ENCODE measurements at regions not wholly inside any gene's neighbourhood (a gene's known extent, or its start where the extent isn't known, plus 50 kb on each side); places are given as distances from the start of the nearest gene placed in this dataset.

- no peak for DNase-seq (ENCODE audit: low read depth in 2 of 2)
These were observed 173.0 kb upstream of the GATA6 start for GRCh38 chr18:21996351-21996826.

- peak; percentile 59 to 65 for DNase-seq (ENCODE audit: low read depth in 2 of 2)
These were observed 171.9 kb upstream of the GATA6 start for GRCh38 chr18:21997207-21998143.

DNA sequence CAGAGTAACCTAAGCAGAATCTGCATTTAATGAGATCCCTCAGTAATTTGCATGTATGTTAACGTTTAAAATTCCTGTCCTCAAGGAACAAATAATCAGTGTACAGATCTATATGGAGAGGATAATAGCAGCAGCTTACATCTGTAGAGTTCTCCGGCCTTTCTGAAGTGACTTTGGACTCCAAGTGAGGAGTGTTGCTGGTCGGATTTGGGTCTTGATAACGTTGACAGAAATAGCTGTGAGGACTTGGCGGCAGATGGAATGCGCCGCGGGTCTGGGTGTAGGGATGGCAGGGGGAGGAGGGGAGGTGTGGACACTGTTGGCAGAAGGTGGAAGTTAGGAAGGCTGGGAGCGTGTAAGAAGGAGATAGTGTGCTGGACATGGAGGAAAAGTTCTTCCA lies 170.9 kb upstream of the GATA6 start:
- no peak for DNase-seq (ENCODE audit: low read depth in 2 of 2)

GRCh38 chr18:22001912-22002487 lies 167.4 kb upstream of the GATA6 start:
- no peak for DNase-seq (ENCODE audit: low read depth in 2 of 2)

GRCh38 chr18:22005191-22005841 lies 164.1 kb upstream of the GATA6 start:
- DNase-seq (ENCODE audit: low read depth in 2 of 2) = no peak

- no peak for DNase-seq (ENCODE audit: low read depth in 2 of 2)
These were observed 162.9 kb upstream of the GATA6 start for GRCh38 chr18:22006458-22006857.

DNA sequence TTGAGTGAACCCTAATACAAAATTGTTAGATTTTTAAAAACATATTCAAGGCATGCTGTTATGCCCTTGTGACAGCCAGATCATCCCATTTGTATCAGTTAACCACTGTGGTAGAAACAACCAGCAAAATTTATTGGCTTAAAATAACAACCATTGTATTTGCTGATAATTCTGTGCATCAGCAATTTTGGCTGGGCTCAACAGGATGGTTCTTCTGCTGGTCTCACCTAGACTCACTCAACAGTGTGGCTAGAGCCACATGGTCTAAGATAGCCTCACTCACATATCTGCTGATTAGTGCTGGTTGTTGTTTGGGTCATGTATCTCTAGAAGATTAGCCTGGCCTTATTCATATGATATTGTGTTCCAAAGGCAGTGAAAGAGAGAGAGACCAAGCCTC lies 160.1 kb upstream of the GATA6 start:
- DNase-seq (ENCODE audit: low read depth in 2 of 2) = no peak

GRCh38 chr18:22013993-22014392 lies 155.4 kb upstream of the GATA6 start:
- DNase-seq (ENCODE audit: low read depth in 2 of 2) = no peak

- DNase-seq (ENCODE audit: low read depth in 2 of 2) = no peak
These were observed 154.2 kb upstream of the GATA6 start for GRCh38 chr18:22015156-22015555.

- DNase-seq (ENCODE audit: low read depth in 2 of 2) = no peak
These were observed 151.0 kb upstream of the GATA6 start for GRCh38 chr18:22018366-22018765.

GRCh38 chr18:22019193-22019592 lies 150.2 kb upstream of the GATA6 start:
- DNase-seq (ENCODE audit: low read depth in 2 of 2) = no peak

DNA sequence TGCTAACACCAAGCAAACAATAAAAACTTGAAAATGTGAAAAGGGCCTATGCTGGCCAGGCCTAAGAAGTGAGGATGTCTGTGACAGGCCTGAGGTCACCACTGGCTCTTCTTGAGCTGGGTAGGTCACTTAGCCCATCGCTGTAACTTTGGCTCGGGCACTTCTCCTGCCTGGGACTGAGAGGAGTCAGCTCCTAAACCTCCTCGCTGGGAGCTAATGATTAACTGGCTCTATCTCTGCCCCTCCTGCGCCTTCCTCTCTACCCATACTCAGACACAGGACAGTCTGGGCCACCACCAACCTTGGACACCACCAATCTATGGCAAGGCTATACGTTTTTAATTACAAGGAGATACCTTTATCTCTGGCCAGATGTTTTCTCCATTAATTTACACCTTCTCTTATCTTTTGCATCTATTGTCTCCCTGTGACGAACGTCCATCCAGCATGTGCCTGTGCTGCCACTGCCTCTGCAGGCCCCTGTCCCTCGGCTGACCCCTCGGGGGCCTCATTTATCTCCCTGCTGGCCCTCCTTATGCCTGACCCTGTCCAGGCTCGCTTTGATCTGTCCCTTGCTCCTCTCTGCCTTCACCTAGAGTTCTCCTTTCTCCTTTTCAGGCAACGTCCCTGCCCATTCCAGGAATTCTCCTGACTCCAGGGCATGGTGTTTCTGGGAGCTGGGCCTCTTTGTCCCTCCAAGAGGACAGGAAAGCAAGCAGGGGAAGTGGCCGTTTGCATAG lies 149.1 kb upstream of the GATA6 start:
- DNase-seq (ENCODE audit: low read depth in 2 of 2) = no peak

- DNase-seq (ENCODE audit: low read depth in 2 of 2) = no peak
These were observed 148.5 kb upstream of the GATA6 start for GRCh38 chr18:22020867-22021370.

- DNase-seq (ENCODE audit: low read depth in 2 of 2) = no peak
These were observed 147.7 kb upstream of the GATA6 start for GRCh38 chr18:22021701-22022100.

DNA sequence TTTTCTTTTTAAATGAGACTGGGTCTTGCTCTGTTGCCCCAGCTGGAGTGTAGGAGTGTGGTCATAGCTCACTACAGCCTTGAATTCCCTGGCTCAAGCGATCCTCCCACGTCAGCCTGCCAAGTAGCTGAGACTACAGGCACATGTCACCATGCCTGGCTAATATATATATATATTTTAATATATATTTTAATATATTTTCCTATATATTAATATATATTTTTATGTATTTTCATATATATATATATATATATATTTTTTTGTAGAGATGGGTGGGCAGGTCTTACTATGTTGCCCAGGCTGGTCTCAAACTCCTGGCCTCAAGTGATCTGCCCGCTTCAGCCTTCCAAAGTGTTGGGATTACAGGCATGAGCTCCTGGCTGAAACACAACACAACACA lies 144.5 kb upstream of the GATA6 start:
- DNase-seq (ENCODE audit: low read depth in 2 of 2) = no peak

DNA sequence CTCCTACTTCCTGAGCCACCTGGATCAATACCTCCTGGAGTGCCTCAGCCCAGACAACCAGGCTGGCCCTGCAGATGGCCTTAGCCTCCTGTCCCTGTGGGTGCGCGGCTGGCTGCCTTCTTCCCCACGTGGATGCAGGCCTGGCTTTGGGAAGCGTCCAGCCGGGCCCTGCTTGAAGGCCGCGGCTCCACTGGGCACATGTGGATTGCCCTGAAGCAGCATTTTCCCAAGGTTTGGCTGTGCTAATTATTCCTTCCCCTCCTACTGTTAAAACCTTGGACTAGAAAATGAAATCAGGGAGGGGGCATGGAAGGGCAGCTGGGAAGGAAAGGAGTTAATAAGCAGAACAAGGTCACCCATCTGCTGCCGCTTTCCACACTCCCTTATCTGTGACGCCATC lies 143.0 kb upstream of the GATA6 start:
- DNase-seq (ENCODE audit: low read depth in 2 of 2) = no peak

- no peak for DNase-seq (ENCODE audit: low read depth in 2 of 2)
These were observed 142.5 kb upstream of the GATA6 start for GRCh38 chr18:22026889-22027288.

DNA sequence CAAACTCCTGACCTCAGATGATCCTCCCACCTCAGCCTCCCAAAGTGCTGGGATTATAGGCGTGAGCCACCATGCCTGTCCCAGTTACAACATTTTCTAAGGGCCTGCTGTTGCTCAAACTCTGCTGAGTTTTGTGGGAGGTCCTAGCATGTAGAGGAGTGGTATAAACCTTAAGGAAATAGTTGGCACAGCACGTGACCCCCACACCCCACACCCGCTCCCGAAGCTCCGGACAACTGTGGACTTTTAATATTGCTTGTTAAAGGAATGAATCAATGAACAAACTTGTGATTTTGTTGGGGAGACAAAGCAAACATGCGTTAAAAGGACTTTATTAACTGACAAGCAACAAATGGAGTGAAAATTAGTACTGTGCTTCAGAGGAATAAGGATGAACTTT lies 137.8 kb upstream of the GATA6 start:
- no peak for DNase-seq (ENCODE audit: low read depth in 2 of 2)

DNA sequence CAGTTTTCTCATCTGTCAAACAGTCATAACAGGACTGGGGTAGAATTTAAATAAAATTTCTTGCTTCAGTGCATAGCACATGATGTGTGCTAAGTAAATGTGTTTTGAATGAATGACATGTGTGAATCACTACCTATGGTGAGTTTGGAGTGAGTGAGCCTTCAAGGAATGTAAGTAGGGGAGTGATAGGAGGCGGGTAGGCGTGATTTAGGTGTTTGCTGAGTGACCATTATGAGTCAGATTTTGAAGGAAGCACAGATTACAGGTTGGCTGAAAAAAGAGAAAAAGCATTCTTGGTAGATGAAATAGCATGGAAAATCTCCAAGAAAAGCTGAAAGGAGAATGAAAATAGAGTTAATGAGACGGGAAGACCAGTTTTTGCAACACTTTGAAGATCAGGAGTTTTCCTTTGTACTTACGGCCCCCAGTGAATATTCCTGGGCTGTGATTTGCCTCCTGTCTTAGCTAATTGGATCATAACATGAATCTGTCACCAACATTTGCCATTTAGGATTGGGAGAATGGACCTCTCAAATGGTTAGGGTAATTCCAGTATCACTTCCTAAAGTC lies 136.9 kb upstream of the GATA6 start:
- peak; percentile 1 to 33 for DNase-seq (ENCODE audit: low read depth in 2 of 2)

DNA sequence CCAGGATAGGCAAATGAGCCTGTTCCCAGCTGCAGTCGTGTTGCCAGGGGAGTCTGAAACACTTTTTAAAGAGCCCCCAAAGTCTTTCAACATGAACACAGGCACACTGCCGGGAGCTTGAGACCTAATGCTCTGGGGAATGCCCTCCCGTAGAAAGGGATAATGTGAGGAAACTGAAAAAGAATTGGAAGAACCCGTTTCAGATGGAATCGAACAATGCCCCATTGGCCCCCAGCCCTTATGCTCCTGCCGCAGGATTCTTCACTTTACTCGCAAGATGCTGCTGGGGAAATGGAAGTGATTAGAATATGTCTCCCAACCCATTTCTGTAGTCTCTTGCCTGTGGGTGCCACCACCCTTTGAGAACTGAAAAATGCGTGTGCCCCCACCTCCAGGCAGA lies 136.3 kb upstream of the GATA6 start:
- no peak for DNase-seq (ENCODE audit: low read depth in 2 of 2)

DNA sequence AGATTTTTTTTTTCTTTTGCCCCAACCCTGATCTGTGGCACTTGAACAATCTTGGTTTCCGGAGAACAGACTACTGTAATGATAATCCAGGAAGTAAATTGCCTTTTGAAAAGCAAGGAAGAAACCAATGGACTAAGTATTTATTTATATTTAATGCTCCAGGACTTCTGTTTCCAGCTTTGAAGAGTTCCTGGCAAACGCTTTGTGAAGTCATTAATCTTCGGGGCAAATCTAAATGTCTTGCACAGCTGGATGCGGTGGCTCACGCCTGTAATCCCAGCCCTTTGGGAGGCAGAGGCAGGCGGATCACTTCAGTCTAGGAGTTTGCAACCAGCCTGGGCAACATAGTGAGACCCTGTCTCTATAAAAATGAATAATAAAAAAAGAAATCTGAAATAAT lies 135.1 kb upstream of the GATA6 start:
- no peak for DNase-seq (ENCODE audit: low read depth in 2 of 2)
